ENCODE measurements at regions not wholly inside any gene's neighbourhood (a gene's known extent, or its start where the extent isn't known, plus 50 kb on each side); places are given as distances from the start of the nearest gene placed in this dataset.
"Not testable (repeated sequence)": the region's sequence is repeated elsewhere in the genome, so short reads cannot be mapped to it uniquely, and the experiment has no call there.

GRCh38 chr1:198963796-198964195, 325.0 kb downstream of the PTPRC start:
- not testable (repeated sequence) for DNase-seq (ENCODE audit: low read depth in 3 of 3, low spot score in 2 of 3)

GRCh38 chr1:198966519-198966918, 327.7 kb downstream of the PTPRC start:
- no peak for DNase-seq (ENCODE audit: low read depth in 3 of 3, low spot score in 2 of 3)

GRCh38 chr1:198967566-198967965, 328.7 kb downstream of the PTPRC start:
- no peak for DNase-seq (ENCODE audit: low read depth in 3 of 3, low spot score in 2 of 3)

GRCh38 chr1:198968866-198969265, 330.0 kb downstream of the PTPRC start:
- DNase-seq (ENCODE audit: low read depth in 3 of 3, low spot score in 2 of 3): no peak

GRCh38 chr1:198969981-198970380, 331.1 kb downstream of the PTPRC start:
- no peak for DNase-seq (ENCODE audit: low read depth in 3 of 3, low spot score in 2 of 3)

GRCh38 chr1:198970916-198971315, 332.1 kb downstream of the PTPRC start:
- DNase-seq (ENCODE audit: low read depth in 3 of 3, low spot score in 2 of 3): no peak

GRCh38 chr1:198977909-198978308, 339.1 kb downstream of the PTPRC start:
- no peak for DNase-seq (ENCODE audit: low read depth in 3 of 3, low spot score in 2 of 3)

GRCh38 chr1:198978523-198978922, 339.7 kb downstream of the PTPRC start:
- DNase-seq (ENCODE audit: low read depth in 3 of 3, low spot score in 2 of 3): no peak

- no peak for DNase-seq (ENCODE audit: low read depth in 3 of 3, low spot score in 2 of 3)
Observed at GRCh38 chr1:198986036-198986435, 347.2 kb downstream of the PTPRC start.

- no peak for DNase-seq (ENCODE audit: low read depth in 3 of 3, low spot score in 2 of 3)
Observed at GRCh38 chr1:198986442-198986841, 347.6 kb downstream of the PTPRC start.

GRCh38 chr1:199002661-199003060, 363.8 kb downstream of the PTPRC start:
- DNase-seq (ENCODE audit: low read depth in 3 of 3, low spot score in 2 of 3): no peak

- no peak for DNase-seq (ENCODE audit: low read depth in 3 of 3, low spot score in 2 of 3)
Observed at GRCh38 chr1:199007423-199007822, 368.6 kb downstream of the PTPRC start.

- no peak for DNase-seq (ENCODE audit: low read depth in 3 of 3, low spot score in 2 of 3)
Observed at GRCh38 chr1:199009447-199009846, 370.6 kb downstream of the PTPRC start.

GRCh38 chr1:199010492-199010891, 371.7 kb downstream of the PTPRC start:
- no peak for DNase-seq (ENCODE audit: low read depth in 3 of 3, low spot score in 2 of 3)

GRCh38 chr1:199010933-199011332, 372.1 kb downstream of the PTPRC start:
- no peak for DNase-seq (ENCODE audit: low read depth in 3 of 3, low spot score in 2 of 3)

GRCh38 chr1:199015799-199016198, 377.0 kb downstream of the PTPRC start:
- no peak for DNase-seq (ENCODE audit: low read depth in 3 of 3, low spot score in 2 of 3)

GRCh38 chr1:199018471-199019135, 379.8 kb downstream of the PTPRC start:
- no peak for DNase-seq (ENCODE audit: low read depth in 3 of 3, low spot score in 2 of 3)

GRCh38 chr1:199020051-199020450, 381.2 kb downstream of the PTPRC start:
- no peak for DNase-seq (ENCODE audit: low read depth in 3 of 3, low spot score in 2 of 3)

GRCh38 chr1:199020904-199021303, 382.1 kb downstream of the PTPRC start:
- no peak for DNase-seq (ENCODE audit: low read depth in 3 of 3, low spot score in 2 of 3)

GRCh38 chr1:199029401-199029800, 390.6 kb downstream of the PTPRC start:
- DNase-seq (ENCODE audit: low read depth in 3 of 3, low spot score in 2 of 3): no peak

GRCh38 chr1:199029855-199030254, 391.0 kb downstream of the PTPRC start:
- DNase-seq (ENCODE audit: low read depth in 3 of 3, low spot score in 2 of 3): no peak

GRCh38 chr1:199030541-199030940, 391.7 kb downstream of the PTPRC start:
- DNase-seq (ENCODE audit: low read depth in 3 of 3, low spot score in 2 of 3): not testable (repeated sequence)

GRCh38 chr1:199031170-199031569, 392.3 kb downstream of the PTPRC start:
- DNase-seq (ENCODE audit: low read depth in 3 of 3, low spot score in 2 of 3): not testable (repeated sequence)
